Retinal pigment epithelial cell (primary cell): ENCODE measurements at regions not wholly inside any gene's neighbourhood (a gene's known extent, or its start where the extent isn't known, plus 50 kb on each side); places are given as distances from the start of the nearest gene placed in this dataset.

ENCODE experiments used
- DNase-seq: peaks from one replicate; pipeline ENCODE4 v3.0.0-alpha.2; 2010; ENCODE audit warnings: low read depth
- H3K4me3 ChIP-seq: 2 replicates; pipeline ENCODE4 v1.5.1; 2011; ENCODE audit warnings: mild to moderate bottlenecking, low read length, control low read depth, moderate library complexity
- TF ChIP-seq, protein P1 (sequence below): conservative IDR thresholded peaks from 2 replicates; pipeline ENCODE4 v1.5.1; 2011; ENCODE audit warnings: low read depth, low read length, control low read depth, inconsistent platforms

DNA sequence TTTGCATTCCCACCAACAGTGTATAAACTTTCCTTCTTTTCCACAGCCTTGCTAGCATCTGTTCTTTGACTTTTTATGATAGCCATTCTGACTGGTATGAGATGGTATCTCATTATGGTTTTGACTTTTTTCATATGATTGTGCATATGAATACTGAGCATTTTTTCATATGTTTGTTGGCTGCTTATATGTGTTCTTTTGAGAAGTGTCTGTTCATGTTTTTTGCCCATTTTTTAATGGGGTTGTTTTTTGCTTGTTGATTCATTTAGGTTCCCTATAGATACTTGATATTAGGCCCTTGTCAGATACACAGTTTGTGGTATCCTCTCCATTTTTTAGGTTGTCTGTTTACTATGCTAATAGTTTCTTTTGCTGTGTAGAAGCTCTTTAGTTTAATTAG, 185.8 kb upstream of the SPAG17 start:
- TF ChIP-seq, protein P1, sequence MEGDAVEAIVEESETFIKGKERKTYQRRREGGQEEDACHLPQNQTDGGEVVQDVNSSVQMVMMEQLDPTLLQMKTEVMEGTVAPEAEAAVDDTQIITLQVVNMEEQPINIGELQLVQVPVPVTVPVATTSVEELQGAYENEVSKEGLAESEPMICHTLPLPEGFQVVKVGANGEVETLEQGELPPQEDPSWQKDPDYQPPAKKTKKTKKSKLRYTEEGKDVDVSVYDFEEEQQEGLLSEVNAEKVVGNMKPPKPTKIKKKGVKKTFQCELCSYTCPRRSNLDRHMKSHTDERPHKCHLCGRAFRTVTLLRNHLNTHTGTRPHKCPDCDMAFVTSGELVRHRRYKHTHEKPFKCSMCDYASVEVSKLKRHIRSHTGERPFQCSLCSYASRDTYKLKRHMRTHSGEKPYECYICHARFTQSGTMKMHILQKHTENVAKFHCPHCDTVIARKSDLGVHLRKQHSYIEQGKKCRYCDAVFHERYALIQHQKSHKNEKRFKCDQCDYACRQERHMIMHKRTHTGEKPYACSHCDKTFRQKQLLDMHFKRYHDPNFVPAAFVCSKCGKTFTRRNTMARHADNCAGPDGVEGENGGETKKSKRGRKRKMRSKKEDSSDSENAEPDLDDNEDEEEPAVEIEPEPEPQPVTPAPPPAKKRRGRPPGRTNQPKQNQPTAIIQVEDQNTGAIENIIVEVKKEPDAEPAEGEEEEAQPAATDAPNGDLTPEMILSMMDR, result no peak
- no peak for DNase-seq
- H3K4me3 ChIP-seq, result no peak overlapping the region

DNA sequence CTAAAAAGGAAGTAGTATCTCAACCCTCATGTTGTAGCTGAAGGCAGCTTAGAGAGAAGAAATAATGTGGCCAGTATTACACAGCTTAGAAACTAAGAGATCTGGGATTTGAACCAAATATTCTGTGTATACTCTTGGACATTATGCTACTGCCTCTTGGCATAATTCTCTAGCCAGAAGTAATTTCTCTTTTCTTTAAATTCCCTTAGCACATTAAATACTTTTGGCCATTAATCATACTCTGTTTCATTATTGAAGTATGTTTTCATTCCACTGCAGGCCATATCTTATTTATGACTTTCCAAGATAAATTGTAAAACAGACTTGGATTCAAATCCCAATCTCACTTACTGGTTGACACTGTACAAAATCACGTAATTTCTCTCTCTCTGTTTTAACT, 181.3 kb upstream of the SPAG17 start:
- DNase-seq, result no peak
- H3K4me3 ChIP-seq, result no peak overlapping the region
- TF ChIP-seq, protein P1, result no peak

DNA sequence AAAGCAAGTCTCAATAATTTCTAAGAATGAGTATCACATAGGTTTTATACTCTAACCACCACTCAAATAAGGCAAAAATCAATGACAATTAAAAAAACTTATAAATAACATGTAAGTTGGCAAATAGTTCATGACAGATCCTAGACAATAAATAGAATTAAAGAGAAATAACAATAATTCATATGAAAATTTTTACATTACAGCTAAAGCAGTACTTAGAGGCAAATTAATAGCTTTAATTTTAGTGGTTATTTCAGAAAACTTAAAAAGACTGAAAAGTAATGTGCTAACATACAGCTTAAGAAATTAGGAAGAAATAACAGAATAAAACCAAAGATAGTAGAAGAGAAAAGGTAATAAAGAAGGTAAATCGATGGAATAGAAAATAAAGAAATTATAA, 179.9 kb upstream of the SPAG17 start:
- H3K4me3 ChIP-seq, result no peak overlapping the region
- no peak for DNase-seq
- TF ChIP-seq, protein P1, result no peak

DNA sequence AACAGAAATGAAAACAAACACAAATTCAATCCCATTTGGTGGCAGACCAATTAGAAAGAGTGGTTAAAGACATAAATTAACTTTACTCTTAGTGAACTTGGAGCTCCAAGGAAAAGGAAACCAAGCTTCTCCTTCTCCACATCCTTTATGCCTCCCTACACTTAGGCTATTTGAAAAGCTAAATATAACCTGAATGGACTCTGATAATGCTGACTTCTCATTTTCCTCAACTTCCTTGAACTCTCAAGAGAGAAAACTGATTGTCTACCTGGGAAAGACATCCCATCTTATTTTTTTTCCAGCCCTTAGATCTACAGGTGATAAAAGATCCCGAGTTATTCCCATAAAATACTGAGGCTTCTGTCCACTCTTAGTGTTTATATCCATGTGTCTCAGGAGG, 178.4 kb upstream of the SPAG17 start:
- H3K4me3 ChIP-seq, result no peak overlapping the region
- TF ChIP-seq, protein P1, result no peak
- no peak for DNase-seq

DNA sequence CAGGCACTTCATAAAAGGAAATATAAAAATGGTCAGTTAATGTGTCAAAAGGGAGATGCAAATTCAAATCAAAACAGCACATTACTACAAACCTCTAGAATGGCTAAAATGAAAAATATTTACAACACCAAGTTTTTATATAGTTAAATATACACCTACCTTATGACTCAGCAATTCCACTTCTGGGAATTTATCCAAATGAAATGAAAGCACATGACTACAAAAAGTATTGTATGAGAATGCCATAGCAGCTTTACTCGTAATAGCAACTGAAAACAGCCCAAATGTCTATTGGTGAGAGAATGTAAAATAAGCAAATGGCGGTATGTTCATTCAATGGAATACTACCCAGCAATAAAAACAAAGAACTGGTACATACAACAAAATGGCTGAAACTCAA, 175.8 kb upstream of the SPAG17 start:
- peak; percentile 59 for DNase-seq
- TF ChIP-seq, protein P1, result no peak
- H3K4me3 ChIP-seq, result no peak overlapping the region

DNA sequence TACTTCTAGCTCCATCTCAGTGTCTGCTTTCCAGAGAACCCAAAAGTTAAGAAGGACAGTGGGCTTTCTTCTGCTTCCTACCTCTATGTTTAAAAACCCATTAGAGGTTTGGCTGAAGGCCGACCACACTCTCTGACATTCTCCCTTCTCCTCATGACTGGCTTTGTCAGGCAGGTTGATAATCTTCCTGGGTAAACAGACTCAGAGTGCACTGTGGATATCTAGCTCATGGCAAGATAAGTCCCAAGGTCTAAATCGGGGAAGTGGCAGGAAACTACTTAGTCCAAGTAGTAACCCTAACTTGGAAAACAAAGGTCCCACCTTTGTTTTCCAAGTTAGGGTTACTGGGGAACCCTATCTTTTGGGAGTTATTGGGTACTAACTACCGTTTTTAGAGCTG, 161.9 kb upstream of the SPAG17 start:
- H3K4me3 ChIP-seq, result no peak overlapping the region
- TF ChIP-seq, protein P1, result no peak
- no peak for DNase-seq

DNA sequence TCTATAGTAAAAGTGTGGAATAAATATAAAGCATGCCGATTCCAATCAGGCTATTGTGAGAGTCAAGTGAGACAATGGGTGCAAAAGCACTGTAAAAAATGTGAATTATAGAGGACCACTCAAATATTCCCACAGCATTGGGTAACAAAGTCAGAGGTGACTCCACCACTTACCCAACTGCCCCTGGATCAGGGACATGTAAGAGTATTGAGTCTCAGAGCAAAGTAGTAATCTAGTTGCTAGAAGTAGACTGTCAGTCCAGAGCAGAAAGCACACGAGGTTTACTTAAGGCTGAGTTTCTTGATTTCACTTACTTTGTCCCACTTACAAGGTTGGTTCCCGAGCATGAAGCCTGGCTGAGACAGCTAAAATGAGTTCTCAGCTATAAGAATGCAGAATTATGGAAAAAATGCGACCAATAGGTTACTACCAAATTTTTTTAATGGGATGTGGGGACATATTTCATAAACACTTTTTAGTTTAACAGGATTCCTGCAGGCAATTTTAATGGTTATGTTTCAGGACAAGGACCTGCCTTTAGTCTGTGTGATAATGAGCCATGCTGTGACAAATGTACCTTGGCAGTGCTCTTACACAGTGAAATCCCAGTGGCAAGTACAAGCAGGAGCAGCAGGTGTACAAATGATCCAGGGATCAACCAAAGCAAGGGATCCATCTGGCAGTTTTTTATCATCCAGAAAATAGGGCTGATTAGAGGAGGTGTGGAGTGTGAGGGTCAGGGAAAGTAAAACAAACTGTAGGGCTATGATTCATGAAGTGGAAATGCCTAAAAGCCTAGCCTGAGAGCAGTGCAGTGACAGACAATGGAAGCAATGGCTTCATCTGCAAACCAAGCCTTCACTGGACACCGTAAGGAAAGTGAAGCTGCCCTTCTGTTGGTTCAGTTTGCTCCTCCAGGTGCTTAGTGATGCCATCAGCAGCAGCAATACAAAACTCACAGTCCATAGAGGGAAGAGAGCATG, 156.2 kb upstream of the SPAG17 start:
- H3K4me3 ChIP-seq, result no peak overlapping the region
- DNase-seq, result no peak
- TF ChIP-seq, protein P1, result no peak
